ENCODE measurements at regions not wholly inside any gene's neighbourhood (a gene's known extent, or its start where the extent isn't known, plus 50 kb on each side); places are given as distances from the start of the nearest gene placed in this dataset.

- H2AFZ ChIP-seq (ENCODE audit: low read length), result no peak overlapping the region
- CTCF ChIA-PET (ENCODE audit: partially characterized antibody), result no interaction called here
- no peak overlapping the region for H2BK5ac ChIP-seq (ENCODE audit: low read depth, low read length)
Measured at GRCh38 chr7:46484906-46485305, 563.8 kb upstream of the IGFBP3 start.

More at GRCh38 chr7:46484906-46485305, 563.8 kb upstream of the IGFBP3 start:
- Histone ChIP-seq H2BK120ac (replicated peaks; ENCODE audit: low read depth, low read length) (no peak overlapping the region), H3K23ac (ENCODE audit: insufficient read length) (no peak overlapping the region), H3K4me2 (ENCODE audit: insufficient read depth in 1 of 2, low read depth in 2 of 2, low read length in 2 of 2) (no peak overlapping the region), H4K5ac (ENCODE audit: insufficient read length, low read depth, low read length) (no peak overlapping the region), H3K36me3 (ENCODE audit: control insufficient read depth in 2 of 4, insufficient read depth in 4 of 4, low read length in 3 of 4) (no peaks in the 10 kb centered on the region), H2BK12ac (ENCODE audit: low read depth, low read length) (no peak overlapping the region), H4K91ac (replicated peaks; ENCODE audit: insufficient read length, low read length) (no peak overlapping the region), H3K27me3 (replicated peaks in 1 of 4; ENCODE audit: control insufficient read depth in 3 of 4, extremely low read depth in 1 of 4, insufficient read depth in 3 of 4, low read length in 3 of 4) (no peaks in the 10 kb centered on the region), H3K79me1 (ENCODE audit: low read depth, low read length) (no peaks in the 10 kb centered on the region), H2BK15ac (ENCODE audit: low read length) (no peak overlapping the region), H3K4ac (replicated peaks; ENCODE audit: insufficient read length, low read depth, low read length) (no peak overlapping the region), H3K14ac (ENCODE audit: insufficient read length) (no peak overlapping the region), H3K27ac (ENCODE audit: low read depth, low read length) (no peak overlapping the region), H2BK20ac (ENCODE audit: low read length) (no peak overlapping the region), H4K20me1 (replicated peaks in 1 of 2; ENCODE audit: control insufficient read depth in 1 of 2, insufficient read depth in 2 of 2, low read length in 2 of 2) (no peaks in the 10 kb centered on the region), H3K79me2 (ENCODE audit: control insufficient read depth in 1 of 2, insufficient read depth in 2 of 2, low read length in 2 of 2) (no peaks in the 10 kb centered on the region), H3K18ac (ENCODE audit: extremely low read depth, low read length) (no peak overlapping the region), H3K9ac (replicated peaks in 1 of 4; ENCODE audit: extremely low read depth in 1 of 4, low read depth in 3 of 4, low read length in 3 of 4) (no peak overlapping the region), H3K56ac (replicated peaks; ENCODE audit: insufficient read length, low read depth, low read length) (no peak overlapping the region), H2AK5ac (ENCODE audit: low read depth, low read length) (no peak overlapping the region), H3K4me1 (replicated peaks in 1 of 4; ENCODE audit: control insufficient read depth in 3 of 4, insufficient read depth in 4 of 4, low read length in 3 of 4) (no peaks in the 10 kb centered on the region), H3K4me3 (ENCODE audit: extremely low read depth in 1 of 4, insufficient read depth in 2 of 4, low read depth in 3 of 4, low read length in 4 of 4) (no peak overlapping the region), H3K23me2 (ENCODE audit: low read depth, low read length) (no peaks in the 10 kb centered on the region), H3K9me3 (ENCODE audit: insufficient read depth in 2 of 2, low read depth in 1 of 2, low read length in 1 of 2) (no peaks in the 10 kb centered on the region), H4K8ac (ENCODE audit: extremely low read depth, insufficient read depth, low read length) (no peak overlapping the region; the same call in 1 of the 2 replicates)
- WGBS, 2 experiments (ENCODE audit: extremely low coverage in 1 of 2, insufficient coverage in 1 of 2, insufficient read length in 1 of 2, insufficient replicate concordance in 2 of 2, low coverage in 1 of 2, low lambda C conversion rate in 2 of 2, missing lambda C conversion rate in 1 of 2), result 98% methylated on average over 3 of the region's 3 CpGs; no CpG with 5 or more reads in 1 of the 2 experiments
- POLR2A ChIA-PET (ENCODE audit: partially characterized antibody), result no interaction called here
- no peak for FAIRE-seq
- TF ChIP-seq RNF2 (IDR thresholded peaks at IDR 0.05; ENCODE audit: borderline replicate concordance, low read depth, low read length, missing control alignments, poor library complexity, severe bottlenecking) (no peak), GABPA (IDR thresholded peaks at IDR 0.05; ENCODE audit: borderline replicate concordance, insufficient read depth, low read length) (no peak), ATF3 (IDR thresholded peaks at IDR 0.05; ENCODE audit: insufficient read depth, low read depth, low read length) (no peak), POLR2A (IDR thresholded peaks at IDR 0.05; ENCODE audit: control extremely low read depth in 1 of 2, low read depth in 2 of 2, low read length in 2 of 2) (no peak)
- DNase-seq (ENCODE audit: low read depth in 1 of 2, low spot score in 2 of 2), result no peak

All from H1 (cell line).